HG02642 (cell line): ENCODE measurements at regions not wholly inside any gene's neighbourhood (a gene's known extent, or its start where the extent isn't known, plus 50 kb on each side); places are given as distances from the start of the nearest gene placed in this dataset.

ENCODE experiments used
- ATAC-seq: cut with Tn5 transposase; IDR thresholded peaks from one replicate; pipeline ENCODE4 v1.9.1; 2021; ENCODE audit warnings: mild to moderate bottlenecking; ENCODE audit not compliant: unreplicated experiment, poor library complexity

DNA sequence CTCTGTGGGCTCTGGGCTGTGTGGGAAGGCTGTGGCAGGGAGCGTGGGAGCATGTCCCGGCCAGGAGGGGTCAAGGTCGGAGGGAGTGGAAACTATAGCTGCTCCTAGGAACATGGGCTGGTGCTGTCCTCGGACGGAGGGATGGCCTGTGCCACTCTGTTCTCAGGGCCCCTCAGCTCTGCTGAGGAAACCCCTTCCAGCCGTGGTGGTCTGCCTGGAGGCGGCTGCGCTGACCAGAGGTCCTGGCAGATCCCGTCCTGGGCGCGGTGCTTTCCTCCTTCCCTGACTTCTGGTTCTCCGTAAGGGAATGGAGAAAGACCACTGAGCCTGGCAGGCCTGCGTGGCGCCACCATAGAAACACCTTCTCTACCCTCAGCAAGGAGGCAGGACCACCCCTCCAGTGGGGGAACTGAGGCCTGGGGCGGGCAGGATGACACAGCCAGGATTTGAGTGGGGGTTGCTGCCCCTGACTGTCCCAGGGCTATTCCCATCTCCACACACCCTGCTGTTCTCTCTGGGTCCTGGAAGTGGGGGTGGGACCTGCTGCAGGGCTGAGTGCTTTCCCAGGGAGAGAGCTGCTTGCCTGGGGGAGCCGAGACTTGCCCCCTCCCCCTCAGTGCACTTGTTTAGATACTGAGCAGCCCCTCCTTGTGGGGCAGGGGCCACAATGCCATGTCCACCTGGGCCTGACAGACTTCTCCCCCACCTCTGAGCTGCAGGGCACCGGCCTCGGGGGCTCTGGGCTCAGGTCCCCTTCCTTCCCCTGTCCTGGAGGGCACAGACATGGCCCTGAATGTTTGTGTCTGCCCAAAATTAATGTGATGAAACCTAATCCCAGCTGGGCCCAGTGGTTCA is 301.0 kb upstream of the HS6ST1 start:
- no peak for ATAC-seq

DNA sequence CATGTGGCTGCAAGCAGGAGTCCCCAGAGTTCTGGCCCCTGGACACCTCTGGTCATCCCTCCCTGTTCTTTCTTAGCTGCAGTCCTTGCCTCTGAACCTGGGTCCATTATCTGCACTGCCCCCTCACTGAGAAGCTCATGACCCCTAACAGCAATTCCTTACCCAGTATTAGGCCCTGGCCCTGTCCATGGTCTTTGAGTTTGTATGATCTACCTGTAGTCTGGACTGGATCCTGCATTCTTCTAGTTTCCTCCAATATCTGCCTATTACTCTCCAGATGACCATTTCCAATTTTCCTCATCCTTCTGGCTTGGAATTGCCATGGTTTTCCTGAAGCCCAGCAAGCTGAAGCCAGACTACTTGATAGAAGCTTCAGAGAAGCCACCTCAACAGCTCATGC is 302.4 kb upstream of the HS6ST1 start:
- ATAC-seq = no peak

DNA sequence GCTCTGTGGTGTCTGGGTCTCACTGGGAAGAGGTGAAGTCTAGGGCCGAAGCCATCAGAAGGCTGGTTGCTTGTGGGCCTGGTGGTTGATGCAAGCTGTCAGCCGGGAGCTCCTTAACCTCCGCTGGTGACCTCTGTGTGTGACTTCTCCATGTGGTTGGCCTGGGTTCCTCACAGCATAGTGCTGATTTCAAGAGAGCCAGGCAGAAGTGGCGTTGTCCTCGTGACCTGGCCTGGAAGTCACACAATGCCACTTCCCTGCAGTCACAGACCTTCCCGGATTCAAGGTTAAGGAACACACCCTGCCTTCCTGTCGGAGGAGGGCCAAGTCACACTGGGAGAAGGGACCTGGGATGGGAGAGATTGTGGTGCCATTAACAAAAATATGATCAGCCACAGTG is 303.7 kb upstream of the HS6ST1 start:
- ATAC-seq = no peak

DNA sequence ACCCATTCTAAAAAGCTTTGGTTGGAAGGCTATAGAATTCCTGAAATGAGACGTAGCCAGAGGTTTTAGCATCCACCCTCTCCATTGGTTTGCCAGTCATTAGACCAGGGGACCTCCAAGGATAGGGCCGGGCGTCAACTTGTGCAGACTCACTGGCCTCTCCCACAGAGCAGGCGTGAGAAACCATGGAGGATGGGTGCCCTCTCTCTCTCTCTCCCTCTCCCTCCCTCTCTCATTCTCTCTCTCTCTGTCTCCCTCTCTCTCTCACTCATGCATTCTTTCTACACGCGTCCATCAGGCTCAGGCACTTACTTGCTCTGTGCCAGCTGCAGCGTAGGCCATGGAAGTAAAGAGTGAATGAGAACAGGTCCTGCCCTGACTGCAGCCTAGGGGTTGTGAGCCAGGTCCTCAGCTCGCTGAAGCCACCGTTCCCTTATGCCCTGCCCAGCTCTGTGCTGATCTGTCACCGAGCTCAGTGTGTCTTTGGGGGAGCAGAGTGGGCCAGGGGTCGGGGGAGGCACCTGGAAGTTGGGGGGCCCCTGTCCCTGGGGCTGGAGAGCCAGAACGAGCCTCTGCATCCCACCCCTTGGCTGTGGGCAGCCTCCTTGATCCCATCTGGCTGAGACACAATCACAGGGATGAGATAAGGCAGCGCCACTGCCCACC is 304.4 kb upstream of the HS6ST1 start:
- ATAC-seq = no peak

DNA sequence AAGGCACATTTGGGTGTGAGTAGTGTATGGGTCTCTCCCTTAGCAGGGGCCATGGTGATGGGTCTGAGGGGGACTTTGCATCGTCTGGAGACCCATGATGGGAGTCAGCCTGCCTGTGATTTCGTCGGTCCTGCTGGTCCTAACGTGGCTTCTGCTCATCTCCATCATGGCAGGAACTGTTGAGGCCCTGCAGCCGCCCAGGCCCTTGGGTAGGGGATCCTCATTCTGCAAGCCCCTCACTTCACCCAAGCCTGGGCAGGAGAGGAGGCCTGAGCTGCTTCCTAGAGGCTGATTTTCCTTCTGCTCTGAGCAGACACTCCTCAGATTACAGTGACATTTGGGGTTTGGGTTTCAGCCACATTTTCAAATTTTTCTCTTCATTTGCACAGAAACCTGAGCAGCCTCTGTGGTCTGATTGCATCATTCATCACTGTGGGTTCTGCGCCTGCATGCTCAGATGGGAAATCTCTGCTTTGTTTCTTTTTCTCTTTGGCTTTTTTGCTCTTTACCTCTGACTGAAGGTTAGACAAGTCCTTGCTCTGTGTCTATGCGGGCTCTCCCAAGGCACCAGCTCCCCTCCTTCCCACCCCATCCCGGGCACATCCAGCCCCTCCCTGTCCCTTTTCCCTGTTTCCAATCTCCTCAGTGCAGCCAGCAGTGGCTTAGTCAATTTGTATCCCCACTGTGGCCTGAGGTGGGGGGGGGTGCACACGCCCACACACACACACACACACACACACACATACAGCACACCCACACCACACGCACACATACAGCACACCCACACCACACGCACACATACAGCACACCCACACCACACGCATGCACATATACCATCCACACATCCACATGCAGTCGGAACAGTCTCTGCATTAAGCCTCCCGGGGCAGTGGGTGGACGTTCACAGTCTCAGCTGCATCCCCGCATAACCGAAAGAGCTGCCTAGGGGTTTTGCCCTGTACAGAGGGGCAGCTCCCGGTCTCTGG is 305.4 kb upstream of the HS6ST1 start:
- ATAC-seq = peak; percentile 71

DNA sequence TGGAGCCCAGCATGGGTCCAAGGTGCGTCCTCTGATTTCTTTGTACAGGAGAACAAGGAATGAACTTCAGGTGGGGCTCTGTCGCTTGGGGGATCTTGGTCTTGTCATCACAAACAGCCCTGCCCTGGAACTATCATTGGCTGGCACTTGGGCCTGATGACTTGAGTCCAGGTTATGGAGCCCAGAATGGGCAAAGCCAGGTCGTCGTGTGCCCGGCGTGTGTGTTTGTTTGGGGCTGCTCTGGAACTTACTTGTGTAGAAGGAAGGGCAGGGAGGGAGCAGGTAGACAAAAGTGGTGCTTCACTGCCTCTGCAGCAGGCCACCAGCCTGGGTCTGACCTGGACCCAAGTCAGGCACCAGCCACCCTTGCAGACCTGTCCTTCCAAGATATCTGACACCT is 306.3 kb upstream of the HS6ST1 start:
- no peak for ATAC-seq

DNA sequence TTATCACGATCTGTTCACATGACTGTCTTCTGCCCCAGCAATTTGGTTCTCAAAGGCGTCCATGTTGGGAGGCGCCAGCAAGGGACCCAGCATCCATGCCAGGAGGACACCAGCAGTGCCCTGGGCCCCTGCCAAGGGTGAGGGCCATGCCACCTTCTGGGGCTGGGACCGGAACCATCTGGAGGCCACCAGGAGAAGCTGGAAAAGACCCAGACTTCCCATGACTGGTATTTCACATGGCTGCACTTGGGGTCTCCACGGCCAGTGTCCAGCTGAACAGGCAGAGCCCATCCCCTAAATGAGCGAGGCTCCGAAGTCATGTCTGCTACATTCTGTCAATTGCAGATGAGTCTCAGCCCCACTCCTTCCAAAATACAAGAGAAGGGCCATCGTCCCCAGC is 306.8 kb upstream of the HS6ST1 start:
- no peak for ATAC-seq

DNA sequence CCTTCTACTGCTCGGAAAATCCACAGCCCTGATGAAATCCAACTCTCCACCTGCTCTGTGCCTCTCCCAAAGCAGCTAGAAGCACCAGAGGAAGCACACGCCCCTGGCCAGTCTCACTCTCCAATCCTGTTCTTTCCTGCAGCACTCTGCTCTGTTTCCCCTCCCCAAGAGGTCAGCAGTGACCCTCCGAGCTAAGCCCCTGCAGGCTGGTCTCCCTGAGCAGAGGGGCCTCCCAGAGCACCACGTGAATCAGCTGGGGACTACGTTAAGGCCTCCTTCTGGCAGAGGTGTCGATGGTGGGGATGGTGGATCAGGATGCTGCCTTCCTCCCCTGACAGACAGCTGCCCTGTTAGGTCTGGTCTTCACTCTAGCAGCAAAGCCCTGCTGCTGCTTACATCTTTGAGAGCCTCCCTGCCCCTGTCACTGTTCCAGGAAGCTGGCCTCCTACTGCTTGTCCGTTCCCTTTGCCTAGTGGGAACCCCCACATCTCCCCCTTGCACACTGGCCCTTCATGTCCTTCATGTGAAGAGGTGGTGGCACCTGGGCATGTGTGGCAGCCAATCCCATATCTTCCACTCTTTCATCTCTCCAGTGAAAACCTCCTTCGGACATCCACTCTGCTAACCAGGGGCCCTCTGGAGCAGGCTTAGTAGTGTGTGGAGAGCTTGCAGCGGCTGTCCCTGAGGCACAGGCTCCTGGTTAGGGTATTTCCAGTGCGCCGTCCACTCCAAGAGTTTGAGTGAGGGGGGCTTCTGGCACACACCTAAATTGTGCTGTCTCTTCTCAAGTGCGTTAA is 307.5 kb upstream of the HS6ST1 start:
- no peak for ATAC-seq

DNA sequence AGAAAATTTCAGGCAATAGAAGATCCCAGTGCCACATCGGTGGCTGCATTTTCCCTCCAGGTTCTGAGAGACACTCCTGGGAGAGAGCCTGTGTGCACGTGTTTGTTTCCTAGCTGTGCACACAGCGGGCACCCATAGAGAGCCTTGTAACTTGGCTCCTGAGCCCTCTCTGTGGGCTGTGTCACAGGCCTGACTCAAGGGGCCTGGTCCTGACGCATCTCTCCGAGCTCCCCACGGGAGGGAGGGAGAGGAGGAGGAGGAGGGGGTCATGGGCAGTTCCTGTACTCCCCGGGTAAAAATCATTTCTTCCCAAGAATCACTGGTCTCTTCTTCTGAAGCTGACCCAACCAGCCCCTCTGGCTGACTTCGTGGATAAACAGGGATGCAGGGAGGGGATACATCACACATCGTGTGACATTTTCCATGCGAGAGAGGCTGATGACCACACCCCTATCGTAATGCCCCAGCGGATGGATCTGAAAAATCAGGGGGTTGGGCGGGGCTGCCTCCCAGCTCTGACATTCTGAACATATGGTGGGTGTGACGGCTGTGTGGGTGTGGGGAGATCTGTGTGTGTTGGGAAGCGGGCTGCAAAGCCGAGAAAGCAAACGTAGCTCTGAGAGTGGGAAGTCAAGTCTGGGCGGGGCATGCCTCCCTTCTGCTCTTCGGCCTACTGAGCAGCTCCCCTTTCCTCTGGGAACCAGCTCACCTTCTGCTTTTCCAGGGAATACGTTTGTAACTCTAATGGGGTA is 308.3 kb upstream of the HS6ST1 start:
- ATAC-seq = no peak

DNA sequence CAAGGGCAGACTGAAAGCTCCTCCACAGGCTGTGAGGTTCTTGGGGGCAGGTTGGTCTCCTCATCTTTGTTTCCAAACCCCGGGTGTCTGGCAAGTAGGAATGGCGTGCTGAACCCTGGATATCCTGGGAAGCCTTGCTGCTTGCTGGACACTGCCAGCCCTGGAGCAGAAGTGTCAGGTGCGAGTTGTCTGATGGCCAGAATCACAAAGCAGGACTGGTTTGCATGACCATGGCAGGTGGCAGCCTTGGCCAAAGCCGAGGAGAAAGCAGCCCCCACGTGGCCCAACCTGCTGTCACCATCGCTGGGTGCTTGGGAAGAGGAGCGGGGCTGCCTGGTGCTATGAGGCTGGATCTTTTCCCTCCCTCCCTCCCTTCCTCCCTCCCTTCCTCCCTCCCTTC is 309.5 kb upstream of the HS6ST1 start:
- ATAC-seq = no peak

DNA sequence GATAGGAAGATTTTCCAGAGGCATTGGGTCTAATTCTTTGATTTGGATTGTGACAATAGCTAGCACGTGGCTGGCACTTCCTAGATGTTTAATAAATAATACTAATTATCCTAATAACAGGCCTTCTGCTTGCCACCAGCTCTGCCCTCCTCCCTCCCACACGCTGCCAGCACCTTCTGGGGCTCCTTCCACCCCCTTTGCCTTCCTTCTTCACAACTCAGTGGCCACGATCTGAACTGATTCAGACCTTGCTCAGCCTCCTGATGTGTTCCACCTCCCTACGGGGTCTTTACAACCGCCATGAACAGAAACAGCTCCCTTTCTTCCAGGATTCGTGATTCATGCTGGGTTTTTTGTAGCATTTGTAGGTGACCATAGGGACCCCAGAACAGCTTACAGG is 310.3 kb upstream of the HS6ST1 start:
- ATAC-seq = no peak

DNA sequence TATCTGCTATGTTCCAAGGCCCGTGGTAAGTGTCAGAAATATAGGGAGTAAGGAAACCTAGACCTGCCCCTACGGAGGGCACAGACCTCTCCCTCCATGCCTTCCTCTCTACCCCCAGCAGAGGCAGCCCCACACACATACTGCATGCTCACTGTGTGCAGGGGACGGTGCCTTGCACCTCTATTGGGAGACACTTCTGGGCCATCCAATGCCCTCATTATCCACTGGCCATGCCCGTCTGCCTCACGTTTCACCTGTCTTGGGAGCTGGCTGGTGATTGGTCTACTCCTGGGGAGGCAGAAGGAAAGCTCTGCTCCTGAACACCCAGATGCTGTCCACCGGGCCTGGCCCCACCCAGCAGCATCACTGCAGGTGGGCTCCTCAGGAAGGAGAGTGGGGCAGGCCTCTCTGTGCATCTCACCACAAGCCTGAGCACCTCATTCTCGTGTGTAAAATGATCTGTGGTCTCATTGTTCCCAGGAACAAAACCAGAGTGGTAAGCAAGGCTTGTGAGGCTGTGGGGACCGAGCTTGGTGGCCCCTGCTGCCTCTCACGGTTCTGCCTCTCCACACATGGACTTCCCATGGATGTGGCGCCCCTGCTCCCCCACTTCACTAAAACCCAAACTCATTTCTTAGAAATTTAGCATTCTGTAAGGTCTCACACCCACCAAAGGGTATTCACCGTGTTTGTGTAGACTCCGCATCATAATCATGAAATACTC is 312.5 kb upstream of the HS6ST1 start:
- no peak for ATAC-seq

DNA sequence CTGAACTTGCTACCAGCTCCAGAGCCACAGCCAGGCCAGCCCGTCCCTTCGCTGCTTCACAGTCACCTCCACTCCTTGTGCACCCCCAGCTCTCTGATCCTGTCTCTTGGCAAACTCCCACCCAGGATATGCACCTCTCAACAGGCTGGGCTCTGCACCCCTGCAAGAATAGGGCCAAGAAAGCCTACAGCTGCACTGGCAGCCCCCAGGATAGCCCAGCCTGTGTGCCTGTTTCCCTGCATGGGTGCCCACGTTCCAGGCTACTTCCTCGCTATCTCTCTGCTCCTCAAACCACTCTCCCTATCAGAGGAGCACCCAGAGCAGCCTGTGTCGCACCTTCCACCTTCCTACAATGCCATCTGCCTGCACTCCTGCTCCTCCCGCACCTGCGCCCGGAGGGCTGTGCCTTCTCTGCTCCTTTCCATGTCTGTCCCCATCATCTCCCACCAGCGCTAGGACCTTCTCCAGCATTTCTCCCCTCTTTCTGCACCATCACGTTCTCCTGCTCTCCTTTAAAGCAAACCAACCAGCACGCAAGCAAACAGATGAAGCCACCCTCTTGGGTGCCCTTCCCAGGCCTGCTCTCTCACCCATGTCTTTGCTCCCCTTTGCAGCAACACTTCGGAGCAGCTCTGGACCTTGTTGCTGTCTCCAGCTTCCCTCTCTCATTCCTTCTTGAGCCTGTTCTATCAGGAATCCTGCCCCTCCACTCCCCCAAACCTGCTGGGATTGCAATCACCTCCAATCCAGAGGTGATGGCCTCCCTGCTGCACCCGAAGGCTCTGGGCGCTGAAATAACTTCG is 313.2 kb upstream of the HS6ST1 start:
- ATAC-seq = no peak

DNA sequence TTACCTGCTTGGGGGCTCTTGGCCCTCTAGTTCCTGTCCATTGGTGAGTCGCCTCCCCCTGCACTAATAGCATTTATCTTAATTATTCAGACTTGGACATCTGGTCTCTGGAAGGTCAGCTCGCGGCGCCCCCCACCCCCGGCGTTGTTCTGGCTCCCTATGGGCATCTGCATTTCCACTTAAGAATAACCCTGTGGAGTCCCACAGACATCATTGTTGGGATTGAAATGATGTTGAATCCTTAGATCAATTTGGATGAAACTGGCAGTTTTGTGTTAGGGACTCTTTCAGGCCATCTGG is 313.8 kb upstream of the HS6ST1 start:
- no peak for ATAC-seq

DNA sequence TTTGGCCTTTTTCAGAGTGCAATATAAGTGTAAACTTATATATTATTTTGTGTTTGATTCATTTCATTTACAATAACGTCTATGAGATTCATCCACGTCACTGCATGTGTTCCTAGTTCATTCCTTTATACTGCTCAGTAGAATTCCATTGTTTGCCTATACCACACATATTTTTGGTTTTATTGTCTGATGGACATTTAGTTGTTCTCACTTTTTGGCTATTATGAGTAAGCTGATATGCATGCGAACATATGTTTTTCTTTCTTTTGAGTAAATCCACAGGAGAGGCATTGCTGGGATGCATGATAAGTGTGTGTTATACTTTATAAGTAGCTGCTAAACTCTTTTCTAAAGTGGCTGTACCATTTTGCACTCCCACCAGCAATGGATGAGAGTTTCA is 314.8 kb upstream of the HS6ST1 start:
- ATAC-seq = no peak

DNA sequence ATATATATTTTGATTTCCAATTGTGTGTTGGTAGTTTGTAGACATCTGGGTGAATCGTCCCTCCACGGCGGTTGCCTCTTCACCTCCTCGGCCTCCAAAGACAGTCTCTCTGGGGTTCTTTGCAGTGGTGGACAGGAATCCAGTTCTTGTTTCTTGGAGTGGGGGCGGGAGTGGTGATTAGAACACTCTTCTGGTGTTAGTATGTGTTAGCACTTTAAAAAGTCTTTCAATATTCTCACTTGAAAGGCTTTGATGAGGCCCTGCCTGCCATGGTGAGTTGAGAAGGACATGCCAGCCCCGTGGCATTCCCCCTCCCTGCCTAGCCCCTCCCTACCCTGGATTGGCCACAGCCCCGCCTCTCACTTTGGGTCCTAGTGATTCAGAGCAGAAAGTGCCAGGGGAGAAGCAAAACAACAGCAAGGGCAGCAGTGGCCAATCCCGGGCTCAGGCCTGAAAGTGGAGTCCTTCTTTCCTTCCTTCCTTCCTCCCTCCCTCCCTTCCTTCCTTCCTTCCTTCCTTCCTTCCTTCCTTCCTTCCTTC is 316.8 kb upstream of the HS6ST1 start:
- ATAC-seq = no peak

DNA sequence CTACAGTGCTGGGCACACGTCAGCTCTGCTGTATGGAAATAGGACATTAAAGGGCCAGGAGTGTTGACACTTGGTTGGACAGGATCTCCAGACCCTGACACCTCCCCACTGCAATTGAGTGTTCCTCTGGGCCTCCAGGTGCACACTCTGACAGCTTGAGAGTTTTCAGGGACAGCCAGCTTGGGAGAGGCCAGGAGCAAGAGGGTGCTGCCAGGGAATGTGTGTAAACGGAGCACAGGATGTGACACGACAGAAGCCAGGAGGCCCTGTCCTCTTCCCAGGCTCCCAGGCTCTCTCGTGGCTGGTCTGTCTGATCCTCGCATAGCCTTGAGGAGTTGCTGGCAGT is 318.1 kb upstream of the HS6ST1 start:
- ATAC-seq = no peak
